Right ventricle myocardium inferior (tissue), 1 donor: ENCODE measurements at regions not wholly inside any gene's neighbourhood (a gene's known extent, or its start where the extent isn't known, plus 50 kb on each side); places are given as distances from the start of the nearest gene placed in this dataset.
"Not testable (repeated sequence)": the region's sequence is repeated elsewhere in the genome, so short reads cannot be mapped to it uniquely, and the experiment has no call there.

Experiments used
- ATAC-seq: fragments of 200-7000 bp; cut with Tn5 transposase; one replicate; pipeline ENCODE4 v1.9.1; 2020; ENCODE audit warnings: mild to moderate bottlenecking, moderate library complexity
- DNase-seq: peaks from one replicate; pipeline ENCODE4 v3.0.0; 2021; ENCODE audit errors: missing footprints
- intact Hi-C: fragments of 100-400 bp; cut with DNase I; formaldehyde crosslinking; loops from one replicate; pipeline ENCODE4 v1.11.0; 2022
- donor health status: DM: no; HTN: yes; CAD: no; lungs with severe emphysema.

DNA sequence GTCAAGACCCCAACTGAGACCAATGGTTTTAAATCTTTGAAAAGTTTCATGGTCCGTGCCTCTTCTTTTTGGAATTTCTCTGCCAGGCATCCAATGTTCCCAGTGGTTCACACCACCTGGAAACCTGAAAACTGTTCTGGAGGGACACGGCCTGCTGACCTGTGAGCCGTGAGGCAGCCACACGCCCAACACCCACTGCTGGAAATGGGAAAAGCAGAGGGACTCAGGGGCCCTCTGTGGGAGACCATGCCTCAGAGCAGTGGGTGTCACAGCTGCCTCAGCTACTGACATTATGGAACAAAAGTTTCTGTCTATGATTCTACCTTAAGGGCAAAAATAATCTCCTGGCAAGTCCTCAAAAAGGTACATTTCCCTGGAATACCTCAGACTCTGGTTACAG lies 70.4 kb upstream of the VIPR2 start:
- ATAC-seq (no peak), DNase-seq (no peak)
- intact Hi-C loops, result no loop called here

DNA sequence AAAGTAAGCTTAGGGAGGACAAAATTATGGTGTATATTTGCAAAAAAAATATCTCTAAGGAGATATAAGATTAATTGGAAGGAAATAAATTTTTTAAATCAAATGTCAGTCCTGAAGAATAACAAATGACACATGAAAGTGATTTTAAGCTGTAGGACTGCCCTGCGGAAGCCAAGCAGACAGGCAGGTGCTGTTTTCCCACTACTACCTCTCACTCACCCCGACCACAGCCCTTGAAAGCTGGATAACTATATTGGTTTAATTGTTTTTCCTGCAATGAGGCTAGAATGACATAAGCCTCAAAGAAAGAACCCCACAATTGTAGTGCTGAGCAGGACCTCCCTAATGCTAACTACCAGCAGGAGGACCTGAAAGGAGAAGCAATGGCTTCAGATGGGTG lies 68.6 kb upstream of the VIPR2 start:
- ATAC-seq (no peak), DNase-seq (no peak)
- intact Hi-C loops, result no loop called here

DNA sequence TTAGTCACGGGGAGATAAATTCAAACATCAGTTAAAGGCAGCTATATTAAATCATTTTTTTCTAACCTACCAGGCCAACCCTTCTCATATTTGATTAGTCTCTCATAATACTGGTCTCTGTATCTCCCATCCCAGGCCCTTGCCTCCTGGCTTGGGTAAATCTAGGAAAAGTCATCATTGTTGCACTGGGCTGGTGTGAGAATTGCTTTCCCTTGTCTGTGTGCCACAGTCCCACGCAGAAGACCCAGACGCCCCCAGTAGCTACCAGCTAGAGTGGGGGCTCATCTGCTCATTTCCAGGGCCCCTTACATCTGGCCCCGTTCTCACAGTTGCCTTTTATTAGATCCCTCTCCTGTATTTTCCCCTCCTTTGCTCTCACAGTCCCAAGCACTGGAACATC lies 67.6 kb upstream of the VIPR2 start:
- intact Hi-C loops, result no loop called here
- ATAC-seq (no peak), DNase-seq (no peak)

- intact Hi-C loops, result no loop called here
- ATAC-seq (peak; percentile 87), DNase-seq (no peak)
Measured at GRCh38 chr7:159211540-159212182, 67.0 kb upstream of the VIPR2 start.

DNA sequence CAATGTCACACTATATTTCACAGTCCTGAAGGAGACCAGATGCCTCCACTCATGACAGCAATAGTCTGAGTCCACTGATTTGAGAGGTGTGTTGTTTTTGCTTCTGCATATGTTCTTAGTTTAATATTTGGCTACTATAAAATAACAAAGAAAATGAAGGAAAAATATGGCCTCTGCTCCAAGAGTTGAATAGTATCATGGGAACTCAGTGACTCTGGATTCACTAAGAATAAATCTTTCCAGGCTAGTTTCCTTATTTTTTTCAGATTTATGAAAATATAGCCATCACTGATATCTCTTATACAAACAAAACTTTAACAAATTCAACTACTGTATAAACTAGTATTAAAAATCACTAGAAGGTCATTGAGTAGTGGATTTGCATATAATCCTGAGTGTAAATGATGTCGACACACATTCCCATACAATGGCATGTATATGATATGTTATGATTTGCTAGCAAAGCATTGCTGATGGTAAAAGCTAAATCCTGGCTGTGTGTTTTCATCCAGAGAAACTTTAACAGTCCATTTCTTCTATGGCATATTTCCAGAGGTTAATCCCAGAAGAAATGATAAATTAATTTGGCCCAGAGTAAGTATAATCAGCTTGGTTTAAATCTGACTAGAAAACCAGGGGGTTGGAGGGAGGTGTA lies 66.0 kb upstream of the VIPR2 start:
- ATAC-seq, result peak; percentile 23
- intact Hi-C loops, result no loop called here
- DNase-seq, result no peak

- ATAC-seq, result no peak
Measured at GRCh38 chr7:159209429-159209828, 64.8 kb upstream of the VIPR2 start.

DNA sequence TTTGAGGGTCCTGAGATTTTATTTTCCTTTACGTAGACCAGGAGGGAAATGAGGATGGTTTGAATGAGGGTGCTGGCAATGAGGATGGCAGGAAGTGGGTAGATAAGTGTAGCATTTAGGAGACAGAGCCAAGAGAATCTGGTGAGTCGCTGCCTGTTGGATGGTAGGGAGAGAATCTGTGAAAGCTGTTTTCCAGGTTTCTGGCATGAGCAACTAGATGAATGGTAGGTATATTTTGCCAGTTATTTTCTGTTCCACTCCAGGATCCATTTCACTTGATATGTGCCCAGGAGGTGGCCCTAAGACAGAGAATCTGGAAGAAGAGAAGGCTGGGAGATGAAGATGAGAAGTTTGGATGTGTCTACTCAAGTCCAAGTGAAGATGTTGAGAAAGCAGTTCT lies 63.3 kb upstream of the VIPR2 start:
- DNase-seq (no peak), ATAC-seq (no peak)
- intact Hi-C loops, result no loop called here

More at GRCh38 chr7:159209429-159209828, 64.8 kb upstream of the VIPR2 start:
- intact Hi-C loops, result no loop called here
- no peak for DNase-seq

DNA sequence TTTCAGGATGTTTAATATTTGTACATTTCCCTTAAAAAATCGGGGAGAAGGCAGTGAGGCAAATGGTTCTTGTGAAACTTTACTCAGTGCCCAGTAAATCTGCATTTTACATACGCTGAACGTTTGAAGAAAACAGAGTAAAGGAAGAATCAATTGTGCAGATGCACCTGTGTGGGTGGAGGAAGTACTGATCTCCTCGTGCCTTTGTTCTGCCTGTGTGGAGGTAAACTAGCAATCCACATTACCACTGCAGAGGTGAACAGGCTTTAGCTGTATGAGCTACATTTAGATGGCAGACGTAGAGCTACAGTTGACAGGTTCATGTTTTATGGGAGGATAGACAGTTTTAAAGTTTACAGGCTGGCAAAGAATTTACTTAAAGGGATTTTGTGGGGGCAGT lies 62.7 kb upstream of the VIPR2 start:
- ATAC-seq (no peak), DNase-seq (no peak)
- intact Hi-C loops, result no loop called here

DNA sequence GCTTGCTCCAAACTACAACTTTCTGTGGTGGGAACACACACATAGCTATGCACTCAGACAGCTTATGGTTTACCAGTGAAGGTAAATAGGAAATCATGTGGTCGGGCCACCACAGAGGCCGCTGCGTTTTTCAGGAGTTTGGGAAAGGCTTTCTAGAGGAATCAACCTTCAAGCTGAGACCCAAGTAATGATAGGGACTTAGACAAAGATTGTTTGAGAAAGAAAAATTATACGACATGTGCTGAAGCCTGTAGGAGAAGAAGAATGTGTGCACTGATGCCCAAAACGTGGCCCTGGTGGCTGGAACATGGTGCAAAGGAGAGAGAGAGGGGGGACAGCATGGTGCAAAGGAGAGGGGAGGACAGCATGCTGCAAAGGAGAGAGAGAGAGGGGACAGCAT lies 61.2 kb upstream of the VIPR2 start:
- ATAC-seq (no peak), DNase-seq (no peak)
- intact Hi-C loops, result no loop called here

DNA sequence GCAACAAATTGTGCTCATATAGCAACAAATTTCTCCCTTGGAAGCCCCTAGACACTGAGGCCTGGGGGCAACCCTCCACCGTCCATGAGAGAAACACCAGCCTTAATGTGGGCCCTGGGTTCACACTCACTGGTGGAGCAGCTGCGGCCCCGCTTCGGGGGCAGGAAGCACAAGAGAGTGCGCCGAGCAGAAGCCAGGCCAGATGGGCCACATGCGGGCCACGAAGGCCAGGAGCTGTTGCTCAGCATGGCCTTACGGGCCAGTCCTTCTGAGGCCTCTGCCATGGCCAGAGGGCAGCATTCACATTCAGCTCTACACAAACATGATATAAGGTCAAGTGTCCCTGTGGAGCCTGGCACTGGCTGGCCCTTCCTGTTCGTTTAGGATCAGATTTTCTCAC lies 60.0 kb upstream of the VIPR2 start:
- ATAC-seq, result no peak
- DNase-seq, result peak; percentile 40
- intact Hi-C loops, result no loop called here

- DNase-seq, intact Hi-C loops, ATAC-seq: not testable (repeated sequence)
Measured at GRCh38 chr7:159203253-159203652, 58.6 kb upstream of the VIPR2 start.

- DNase-seq (no peak), ATAC-seq (no peak)
- intact Hi-C loops, result no loop called here
Measured at GRCh38 chr7:159201722-159202330, 57.2 kb upstream of the VIPR2 start.

DNA sequence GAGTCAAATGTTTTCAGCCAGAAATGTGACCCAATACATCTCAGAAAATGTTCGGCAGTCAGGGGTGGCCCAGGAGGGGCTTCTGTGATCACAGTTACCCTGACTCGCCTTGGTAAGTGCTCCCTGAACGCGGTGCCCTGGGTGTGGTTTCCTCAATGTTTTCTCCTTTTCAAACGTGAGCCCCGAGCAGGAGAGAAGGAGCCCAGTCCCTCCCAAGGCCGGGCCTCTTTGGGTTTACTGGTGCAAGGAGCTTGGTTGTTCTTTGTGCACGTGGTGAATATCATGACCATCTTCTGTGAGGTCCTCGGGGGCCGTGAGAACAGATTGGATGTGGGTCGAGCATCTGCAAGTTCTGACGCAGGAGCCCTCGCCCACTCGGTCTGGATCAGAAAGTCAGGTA lies 55.8 kb upstream of the VIPR2 start:
- no peak for DNase-seq

DNA sequence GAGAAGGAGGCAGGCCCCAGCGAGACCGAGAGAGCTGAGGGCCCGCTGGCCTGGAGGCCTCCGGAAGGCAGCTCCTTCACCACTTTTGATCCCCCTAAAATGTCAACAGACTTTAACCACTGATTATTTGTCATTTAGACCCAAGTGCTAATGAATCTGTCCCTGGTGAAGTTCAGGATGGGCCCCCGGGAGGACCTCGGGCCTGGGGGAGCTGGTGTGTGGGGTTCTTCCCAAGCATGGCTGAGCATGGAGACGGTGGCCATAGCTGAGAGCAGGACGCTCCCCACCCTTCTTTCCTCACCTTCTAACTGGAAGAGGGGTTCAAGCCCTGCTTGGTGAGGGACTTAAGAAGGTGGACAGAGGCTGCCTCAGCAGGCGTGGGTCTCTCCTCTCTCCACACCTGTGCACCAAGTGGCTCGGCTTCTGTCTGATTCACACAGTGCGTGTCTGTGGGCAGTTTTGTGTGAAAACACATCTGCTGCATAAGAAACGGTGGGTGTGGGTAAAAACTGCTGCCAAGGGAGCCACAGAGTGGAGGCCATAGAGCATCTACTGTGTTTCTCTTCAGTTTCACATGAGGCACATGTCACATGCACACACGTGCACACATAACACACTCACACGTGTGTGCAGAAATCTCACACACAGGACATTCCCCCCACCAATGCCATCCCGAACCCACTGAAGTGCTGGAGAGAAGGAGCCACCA lies 53.5 kb upstream of the VIPR2 start:
- ATAC-seq, result no peak
- intact Hi-C loops, result no loop called here
- DNase-seq, result no peak

More for the DNA sequence above, 55.8 kb upstream of the VIPR2 start:
- no peak for ATAC-seq
- intact Hi-C loops, result no loop called here

- DNase-seq (no peak), ATAC-seq (peak; percentile 53)
- intact Hi-C loops, result no loop called here
Measured at GRCh38 chr7:159197066-159197975, 52.7 kb upstream of the VIPR2 start.

- ATAC-seq, result no peak
- DNase-seq, result no peak
- intact Hi-C loops, result no loop called here
Measured at GRCh38 chr7:159196584-159196983, 51.9 kb upstream of the VIPR2 start.

- no peak for DNase-seq
- intact Hi-C loops, result no loop called here
- no peak for ATAC-seq
Measured at GRCh38 chr7:159195946-159196345, 51.3 kb upstream of the VIPR2 start.
